ENCODE measurements at regions not wholly inside any gene's neighbourhood (a gene's known extent, or its start where the extent isn't known, plus 50 kb on each side); places are given as distances from the start of the nearest gene placed in this dataset.

GRCh38 chr14:95006051-95006450, 151.3 kb downstream of the DICER1 start:
- no peaks in the 10 kb centered on the region for H3K36me3 Mint-ChIP-seq (ENCODE audit: low read depth)
- H3K27me3 ChIP-seq (ENCODE audit: insufficient read depth): no peaks in the 10 kb centered on the region

More at GRCh38 chr14:95006051-95006450, 151.3 kb downstream of the DICER1 start:
- no peak overlapping the region for H3K27ac Mint-ChIP-seq
- H3K27me3 Mint-ChIP-seq (ENCODE audit: insufficient read depth, low read depth, poor library complexity): peaks cover 4% of the 10 kb centered on the region
- Histone ChIP-seq H3K4me3 (no peak overlapping the region), H2AFZ (no peak overlapping the region), H3K9me2 (ENCODE audit: insufficient read depth) (0 out of 2 replicates have a peak, but pooled peaks cover 5% of the 10 kb centered on the region), H3F3A (replicated peaks; ENCODE audit: low read depth) (no peaks in the 10 kb centered on the region), H3K4me1 (ENCODE audit: insufficient read depth) (no peaks in the 10 kb centered on the region), H3K4me2 (no peak overlapping the region), H3K27ac (ENCODE audit: low read depth) (no peak overlapping the region), H3K36me3 (ENCODE audit: insufficient read depth) (no peaks in the 10 kb centered on the region), H4K20me1 (replicated peaks; ENCODE audit: insufficient read depth) (no peaks in the 10 kb centered on the region), H3K79me2 (replicated peaks; ENCODE audit: insufficient read depth) (no peaks in the 10 kb centered on the region)
- no peak overlapping the region for H3K4me3 Mint-ChIP-seq
- TF ChIP-seq EZH2phosphoT487 (IDR thresholded peaks at IDR 0.05; ENCODE audit: unreplicated experiment): no peak
- TF ChIP-seq NANOG (IDR thresholded peaks at IDR 0.05; ENCODE audit: borderline replicate concordance): no peak
- no peak for TF ChIP-seq CTCF (conservative IDR thresholded peaks at IDR 0.05; ENCODE audit: low read depth in 2 of 2)
- no peak for TF ChIP-seq JUNB (IDR thresholded peaks at IDR 0.05; ENCODE audit: unreplicated experiment)
- TF ChIP-seq CREB1 (CRISPR knock-in tag; IDR thresholded peaks at IDR 0.05; ENCODE audit: low read depth): no peak
- no peak for TF ChIP-seq POLR2AphosphoS5 (IDR thresholded peaks at IDR 0.05; ENCODE audit: low read depth)
- no peak for TF ChIP-seq ZNF331 (CRISPR knock-in tag; IDR thresholded peaks at IDR 0.05; ENCODE audit: low read depth)
- TF ChIP-seq STAT1 (IDR thresholded peaks at IDR 0.05; ENCODE audit: unreplicated experiment): no peak
- TF ChIP-seq, protein P1, sequence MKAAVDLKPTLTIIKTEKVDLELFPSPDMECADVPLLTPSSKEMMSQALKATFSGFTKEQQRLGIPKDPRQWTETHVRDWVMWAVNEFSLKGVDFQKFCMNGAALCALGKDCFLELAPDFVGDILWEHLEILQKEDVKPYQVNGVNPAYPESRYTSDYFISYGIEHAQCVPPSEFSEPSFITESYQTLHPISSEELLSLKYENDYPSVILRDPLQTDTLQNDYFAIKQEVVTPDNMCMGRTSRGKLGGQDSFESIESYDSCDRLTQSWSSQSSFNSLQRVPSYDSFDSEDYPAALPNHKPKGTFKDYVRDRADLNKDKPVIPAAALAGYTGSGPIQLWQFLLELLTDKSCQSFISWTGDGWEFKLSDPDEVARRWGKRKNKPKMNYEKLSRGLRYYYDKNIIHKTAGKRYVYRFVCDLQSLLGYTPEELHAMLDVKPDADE (IDR thresholded peaks at IDR 0.05): no peak
- no peak for TF ChIP-seq EZH2 (IDR thresholded peaks at IDR 0.05; ENCODE audit: low read depth, unreplicated experiment)
- TF ChIP-seq ZNF114 (CRISPR knock-in tag; IDR thresholded peaks at IDR 0.05): no peak
- no peak for TF ChIP-seq ZNF462 (CRISPR knock-in tag; IDR thresholded peaks at IDR 0.05)
- no peak for TF ChIP-seq REST (IDR thresholded peaks at IDR 0.05; ENCODE audit: unreplicated experiment)
- peaks cover 6% of the 10 kb centered on the region; the same call in 2 of the 3 replicates for H3K4me1 Mint-ChIP-seq
- no peaks in the 10 kb centered on the region for H3K9me3 Mint-ChIP-seq
- ATAC-seq: no peak
- DNase-seq (ENCODE audit: low spot score): no peak
